Left lung (tissue), 4 donors: ENCODE measurements at regions not wholly inside any gene's neighbourhood (a gene's known extent, or its start where the extent isn't known, plus 50 kb on each side); places are given as distances from the start of the nearest gene placed in this dataset.

ENCODE experiments used
- ATAC-seq: fragments of 200-7000 bp; cut with Tn5 transposase; one replicate; pipeline ENCODE4 v1.9.1; 2020; ENCODE audit warnings: moderate library complexity
- DNase-seq, 4 donors: peaks; one replicate each; pipeline ENCODE4 v3.0.0-alpha.2; 2013 to 2020
- H3K27ac ChIP-seq, 2 donors: fragments of 200-600 bp; sonication (generic) in 1 of 2; one replicate each; pipeline versions ENCODE4 v1.5.0 to v1.8.0; 2020 to 2021
- H3K27me3 ChIP-seq, 2 donors: fragments of 200-600 bp; sonication (generic) in 1 of 2; one replicate each; pipeline versions ENCODE4 v1.5.0 to v1.8.0; 2020 to 2021
- H3K36me3 ChIP-seq, 2 donors: fragments of 200-600 bp; sonication (generic) in 1 of 2; one replicate each; pipeline versions ENCODE4 v1.5.0 to v1.8.0; 2020 to 2021
- H3K4me1 ChIP-seq, 2 donors: fragments of 200-600 bp; one replicate each; pipeline ENCODE4 v1.8.0; 2021
- H3K4me3 ChIP-seq, 2 donors: fragments of 200-600 bp; sonication (generic) in 1 of 2; one replicate each; pipeline versions ENCODE4 v1.5.0 to v1.8.0; 2020 to 2021; ENCODE audit warnings: mild to moderate bottlenecking in 1 of 2
- H3K9me3 ChIP-seq, 2 donors: fragments of 200-600 bp; sonication (generic) in 1 of 2; one replicate each; pipeline versions ENCODE4 v1.5.0 to v1.8.0; 2020 to 2021
- intact Hi-C, 2 donors: fragments of 100-400 bp; cut with DNase I; formaldehyde crosslinking; loops; one replicate each; pipeline versions ENCODE4 v1.11.2 to v1.14.2; 2022
- TF ChIP-seq, protein P1 (sequence below), 2 donors: fragments of 200-600 bp; sonication (generic) in 1 of 2; IDR thresholded peaks; one replicate each; pipeline versions ENCODE4 v1.5.0 to v1.8.0; 2021; ENCODE audit warnings: antibody characterized with exemption in 2 of 2
- donor health status: DM: no; HTN: yes; CAD: no.
- donor health status: DM: no; HTN: no; CAD: no.

DNA sequence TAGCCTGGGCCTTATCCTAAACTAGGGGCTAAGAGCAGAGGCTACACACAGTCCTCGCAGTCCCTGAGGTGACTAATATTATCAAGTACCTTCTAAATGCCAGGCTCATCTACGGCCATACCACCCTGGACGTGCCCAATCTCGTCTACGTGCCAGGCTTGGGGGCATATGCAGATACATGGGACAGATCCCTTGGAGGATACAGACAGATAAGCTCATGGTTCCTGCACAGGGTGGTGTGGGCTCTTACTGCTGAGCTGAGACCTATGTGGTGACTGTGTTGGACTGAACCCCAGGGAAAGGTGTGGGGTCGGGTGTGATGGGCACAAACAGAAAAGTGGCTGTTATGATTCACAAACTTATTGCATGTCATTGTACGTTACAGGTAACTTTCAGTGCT, 268.4 kb upstream of the NEBL start:
- no peaks in the 10 kb centered on the region for H3K4me1 ChIP-seq
- H3K36me3 ChIP-seq: no peaks in the 10 kb centered on the region
- no peak for DNase-seq
- no peak overlapping the region for H3K27ac ChIP-seq
- TF ChIP-seq, protein P1, sequence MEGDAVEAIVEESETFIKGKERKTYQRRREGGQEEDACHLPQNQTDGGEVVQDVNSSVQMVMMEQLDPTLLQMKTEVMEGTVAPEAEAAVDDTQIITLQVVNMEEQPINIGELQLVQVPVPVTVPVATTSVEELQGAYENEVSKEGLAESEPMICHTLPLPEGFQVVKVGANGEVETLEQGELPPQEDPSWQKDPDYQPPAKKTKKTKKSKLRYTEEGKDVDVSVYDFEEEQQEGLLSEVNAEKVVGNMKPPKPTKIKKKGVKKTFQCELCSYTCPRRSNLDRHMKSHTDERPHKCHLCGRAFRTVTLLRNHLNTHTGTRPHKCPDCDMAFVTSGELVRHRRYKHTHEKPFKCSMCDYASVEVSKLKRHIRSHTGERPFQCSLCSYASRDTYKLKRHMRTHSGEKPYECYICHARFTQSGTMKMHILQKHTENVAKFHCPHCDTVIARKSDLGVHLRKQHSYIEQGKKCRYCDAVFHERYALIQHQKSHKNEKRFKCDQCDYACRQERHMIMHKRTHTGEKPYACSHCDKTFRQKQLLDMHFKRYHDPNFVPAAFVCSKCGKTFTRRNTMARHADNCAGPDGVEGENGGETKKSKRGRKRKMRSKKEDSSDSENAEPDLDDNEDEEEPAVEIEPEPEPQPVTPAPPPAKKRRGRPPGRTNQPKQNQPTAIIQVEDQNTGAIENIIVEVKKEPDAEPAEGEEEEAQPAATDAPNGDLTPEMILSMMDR (IDR thresholded peaks at IDR 0.05): no peak
- H3K9me3 ChIP-seq: no peaks in the 10 kb centered on the region
- intact Hi-C loops: no loop called here
- no peak overlapping the region for H3K4me3 ChIP-seq
- no peaks in the 10 kb centered on the region for H3K27me3 ChIP-seq
- ATAC-seq: no peak

DNA sequence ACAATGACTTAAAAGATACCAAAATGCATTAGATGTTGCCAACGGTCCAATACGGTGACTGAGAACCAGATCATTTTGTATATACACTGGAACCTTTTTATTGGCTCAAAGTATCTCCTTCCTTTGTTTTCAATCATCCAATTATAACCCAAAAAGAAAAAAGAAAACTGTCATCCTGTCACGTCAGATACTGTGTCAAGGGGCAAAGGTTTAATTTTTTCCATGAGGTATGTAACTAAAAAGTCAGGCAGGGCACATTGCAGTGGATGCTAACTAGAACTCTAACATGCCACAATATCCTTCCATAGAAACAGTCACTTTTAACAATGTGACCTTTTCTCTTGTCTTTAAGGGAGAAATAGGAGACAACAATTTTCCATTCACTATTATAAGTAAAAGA, 267.6 kb upstream of the NEBL start:
- Histone ChIP-seq H3K36me3 (no peaks in the 10 kb centered on the region), H3K27me3 (no peaks in the 10 kb centered on the region), H3K27ac (peak overlapping the region in 1 of 2 donors; percentile 4), H3K4me3 (no peak overlapping the region), H3K9me3 (no peaks in the 10 kb centered on the region), H3K4me1 (no peaks in the 10 kb centered on the region)
- ATAC-seq (no peak), DNase-seq (no peak)
- TF ChIP-seq, protein P1 (IDR thresholded peaks at IDR 0.05): no peak
- intact Hi-C loops: no loop called here

DNA sequence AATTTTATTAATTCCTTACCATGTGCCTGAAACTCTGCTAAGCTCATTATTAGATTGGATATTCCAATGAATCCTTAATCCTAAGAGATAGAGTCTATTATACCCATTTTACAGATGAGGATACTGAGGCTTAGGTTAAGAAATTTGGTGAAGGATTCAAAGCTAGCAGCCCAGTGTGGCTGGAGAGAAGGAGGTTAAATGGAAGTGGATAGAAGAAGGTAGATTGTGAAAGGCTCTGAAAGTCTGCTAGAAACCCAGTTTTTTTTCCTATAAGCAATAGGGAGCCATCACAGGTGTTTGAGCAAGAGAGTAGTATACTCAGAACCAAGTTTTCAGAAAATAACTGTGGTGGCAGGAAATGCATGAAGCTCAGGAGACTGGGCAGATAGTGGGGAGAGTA, 265.8 kb upstream of the NEBL start:
- TF ChIP-seq, protein P1 (IDR thresholded peaks at IDR 0.05): no peak
- intact Hi-C loops: no loop called here
- Histone ChIP-seq H3K27ac (no peak overlapping the region), H3K4me3 (no peak overlapping the region), H3K27me3 (no peaks in the 10 kb centered on the region), H3K9me3 (no peaks in the 10 kb centered on the region), H3K36me3 (no peaks in the 10 kb centered on the region), H3K4me1 (no peaks in the 10 kb centered on the region)
- no peak for ATAC-seq
- no peak for DNase-seq

DNA sequence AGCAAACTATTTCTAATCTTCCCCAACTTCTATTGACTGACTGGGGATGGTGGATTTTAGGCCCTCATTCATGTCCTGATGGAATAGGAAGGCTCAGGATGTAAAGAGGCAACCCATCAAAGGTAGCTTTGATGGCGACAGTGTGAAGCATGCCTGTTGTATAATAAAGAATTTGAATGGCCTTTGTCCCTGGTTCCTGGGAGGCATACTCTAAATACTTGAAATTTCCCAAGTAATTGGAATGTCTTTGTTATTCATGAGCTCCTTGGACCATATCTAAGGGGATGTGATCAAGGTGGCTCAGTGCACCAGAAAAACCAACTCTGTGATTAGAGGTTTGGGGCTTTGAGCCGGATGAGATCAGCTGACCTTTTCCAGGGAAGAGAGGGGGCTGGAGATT, 264.5 kb upstream of the NEBL start:
- intact Hi-C loops: no loop called here
- TF ChIP-seq, protein P1 (IDR thresholded peaks at IDR 0.05): no peak
- no peak for ATAC-seq
- no peak for DNase-seq
- H3K9me3 ChIP-seq: no peaks in the 10 kb centered on the region
- no peak overlapping the region for H3K27ac ChIP-seq
- no peak overlapping the region for H3K4me3 ChIP-seq
- H3K36me3 ChIP-seq: no peaks in the 10 kb centered on the region
- no peaks in the 10 kb centered on the region for H3K4me1 ChIP-seq
- no peaks in the 10 kb centered on the region for H3K27me3 ChIP-seq

DNA sequence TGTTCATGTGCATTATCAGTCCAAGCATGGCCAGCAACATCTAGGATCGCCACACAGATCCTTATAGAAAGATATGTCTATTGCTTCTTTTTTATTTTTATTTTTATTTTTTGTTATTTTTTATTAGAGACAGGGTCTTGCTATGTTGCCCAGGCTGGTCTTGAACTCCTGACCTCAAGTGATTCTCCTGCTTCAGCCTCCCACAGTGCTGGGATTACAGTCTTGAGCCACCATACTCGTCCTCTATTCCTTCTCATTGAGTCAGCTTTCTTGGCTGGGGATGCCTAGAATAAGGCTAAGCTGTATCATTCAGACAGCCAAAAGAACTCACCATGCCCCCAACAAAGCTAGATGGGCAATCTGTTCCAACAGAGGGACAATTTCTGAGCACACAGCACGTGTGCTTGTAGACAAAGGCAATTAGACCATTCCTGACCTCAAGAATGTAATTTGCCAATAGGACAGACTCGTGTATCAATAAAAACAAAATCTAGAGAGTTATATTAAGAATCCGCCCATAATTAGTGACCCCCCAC, 264.0 kb upstream of the NEBL start:
- intact Hi-C loops: no loop called here
- H3K36me3 ChIP-seq: no peaks in the 10 kb centered on the region
- DNase-seq: no peak
- no peak overlapping the region for H3K4me3 ChIP-seq
- ATAC-seq: no peak
- H3K9me3 ChIP-seq: no peaks in the 10 kb centered on the region
- H3K27ac ChIP-seq: no peak overlapping the region
- no peaks in the 10 kb centered on the region for H3K4me1 ChIP-seq
- TF ChIP-seq, protein P1 (IDR thresholded peaks at IDR 0.05): no peak
- no peaks in the 10 kb centered on the region for H3K27me3 ChIP-seq
